ENCODE measurements at regions not wholly inside any gene's neighbourhood (a gene's known extent, or its start where the extent isn't known, plus 50 kb on each side); places are given as distances from the start of the nearest gene placed in this dataset.

- TF ChIP-seq CTCF (IDR thresholded peaks at IDR 0.05) (no peak), POLR2AphosphoS5 (IDR thresholded peaks at IDR 0.05) (no peak), EP300 (IDR thresholded peaks at IDR 0.05) (no peak), POLR2A (IDR thresholded peaks at IDR 0.05) (no peak)
Observed at GRCh38 chr15:39502082-39502447, 78.8 kb upstream of the THBS1 start.
